ENCODE measurements at regions not wholly inside any gene's neighbourhood (a gene's known extent, or its start where the extent isn't known, plus 50 kb on each side); places are given as distances from the start of the nearest gene placed in this dataset.

DNA sequence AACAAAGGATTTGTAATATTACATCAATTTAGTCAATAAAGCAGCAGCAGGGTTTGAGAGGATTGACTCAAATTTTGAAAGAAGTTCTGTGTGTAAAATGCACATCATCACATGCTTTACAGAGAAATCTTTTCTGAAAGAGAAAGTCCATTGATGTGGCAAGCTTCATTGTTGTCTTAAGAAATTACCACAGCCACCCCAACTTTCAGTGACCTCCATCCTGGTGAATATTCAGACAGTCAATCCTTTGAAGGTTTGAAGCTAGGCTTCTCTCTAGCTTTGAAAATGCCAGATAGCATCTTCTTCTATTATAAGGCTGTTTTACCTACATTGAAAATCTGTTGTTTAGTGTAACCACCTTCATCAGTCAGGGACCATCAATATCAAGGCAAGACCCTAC is 51.8 kb upstream of the SETMAR start:
- H3K36me3 Mint-ChIP-seq, result peaks cover 9% of the 10 kb centered on the region
- POLR2A ChIA-PET, result no interaction called here
- no peak for ATAC-seq
- no peak for DNase-seq (ENCODE audit: low spot score)
- peaks cover 12% of the 10 kb centered on the region for H3K9me3 Mint-ChIP-seq
- no peak overlapping the region for H3K4me3 Mint-ChIP-seq
- H3K27ac Mint-ChIP-seq, result no peak overlapping the region
- CTCF ChIA-PET, result no interaction called here
- TF ChIP-seq ZNF219 (CRISPR knock-in tag; IDR thresholded peaks at IDR 0.05; ENCODE audit: borderline replicate concordance) (no peak), HMGA2 (CRISPR knock-in tag; IDR thresholded peaks at IDR 0.05) (no peak), CBFB (CRISPR knock-in tag; IDR thresholded peaks at IDR 0.05; ENCODE audit: low read depth) (no peak), NFYB (CRISPR knock-in tag; conservative IDR thresholded peaks at IDR 0.05; ENCODE audit: low read depth) (no peak), EMX1 (CRISPR knock-in tag; IDR thresholded peaks at IDR 0.05) (no peak), ZNF671 (CRISPR knock-in tag; IDR thresholded peaks at IDR 0.05) (no peak), MYBL2 (CRISPR knock-in tag; IDR thresholded peaks at IDR 0.05) (no peak), GTF2I (CRISPR knock-in tag; conservative IDR thresholded peaks at IDR 0.05) (no peak), MXD4 (CRISPR knock-in tag; IDR thresholded peaks at IDR 0.05; ENCODE audit: borderline replicate concordance) (no peak)
- TF ChIP-seq, protein P1, sequence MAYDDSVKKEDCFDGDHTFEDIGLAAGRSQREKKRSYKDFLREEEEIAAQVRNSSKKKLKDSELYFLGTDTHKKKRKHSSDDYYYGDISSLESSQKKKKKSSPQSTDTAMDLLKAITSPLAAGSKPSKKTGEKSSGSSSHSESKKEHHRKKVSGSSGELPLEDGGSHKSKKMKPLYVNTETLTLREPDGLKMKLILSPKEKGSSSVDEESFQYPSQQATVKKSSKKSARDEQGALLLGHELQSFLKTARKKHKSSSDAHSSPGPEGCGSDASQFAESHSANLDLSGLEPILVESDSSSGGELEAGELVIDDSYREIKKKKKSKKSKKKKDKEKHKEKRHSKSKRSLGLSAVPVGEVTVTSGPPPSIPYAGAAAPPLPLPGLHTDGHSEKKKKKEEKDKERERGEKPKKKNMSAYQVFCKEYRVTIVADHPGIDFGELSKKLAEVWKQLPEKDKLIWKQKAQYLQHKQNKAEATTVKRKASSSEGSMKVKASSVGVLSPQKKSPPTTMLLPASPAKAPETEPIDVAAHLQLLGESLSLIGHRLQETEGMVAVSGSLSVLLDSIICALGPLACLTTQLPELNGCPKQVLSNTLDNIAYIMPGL (CRISPR knock-in tag; IDR thresholded peaks at IDR 0.05), result no peak
- TF ChIP-seq, protein P2, sequence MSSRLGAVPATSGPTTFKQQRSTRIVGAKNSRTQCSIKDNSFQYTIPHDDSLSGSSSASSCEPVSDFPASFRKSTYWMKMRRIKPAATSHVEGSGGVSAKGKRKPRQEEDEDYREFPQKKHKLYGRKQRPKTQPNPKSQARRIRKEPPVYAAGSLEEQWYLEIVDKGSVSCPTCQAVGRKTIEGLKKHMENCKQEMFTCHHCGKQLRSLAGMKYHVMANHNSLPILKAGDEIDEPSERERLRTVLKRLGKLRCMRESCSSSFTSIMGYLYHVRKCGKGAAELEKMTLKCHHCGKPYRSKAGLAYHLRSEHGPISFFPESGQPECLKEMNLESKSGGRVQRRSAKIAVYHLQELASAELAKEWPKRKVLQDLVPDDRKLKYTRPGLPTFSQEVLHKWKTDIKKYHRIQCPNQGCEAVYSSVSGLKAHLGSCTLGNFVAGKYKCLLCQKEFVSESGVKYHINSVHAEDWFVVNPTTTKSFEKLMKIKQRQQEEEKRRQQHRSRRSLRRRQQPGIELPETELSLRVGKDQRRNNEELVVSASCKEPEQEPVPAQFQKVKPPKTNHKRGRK (CRISPR knock-in tag; IDR thresholded peaks at IDR 0.05; ENCODE audit: borderline replicate concordance), result no peak
- TF ChIP-seq, protein P3, sequence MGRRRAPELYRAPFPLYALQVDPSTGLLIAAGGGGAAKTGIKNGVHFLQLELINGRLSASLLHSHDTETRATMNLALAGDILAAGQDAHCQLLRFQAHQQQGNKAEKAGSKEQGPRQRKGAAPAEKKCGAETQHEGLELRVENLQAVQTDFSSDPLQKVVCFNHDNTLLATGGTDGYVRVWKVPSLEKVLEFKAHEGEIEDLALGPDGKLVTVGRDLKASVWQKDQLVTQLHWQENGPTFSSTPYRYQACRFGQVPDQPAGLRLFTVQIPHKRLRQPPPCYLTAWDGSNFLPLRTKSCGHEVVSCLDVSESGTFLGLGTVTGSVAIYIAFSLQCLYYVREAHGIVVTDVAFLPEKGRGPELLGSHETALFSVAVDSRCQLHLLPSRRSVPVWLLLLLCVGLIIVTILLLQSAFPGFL (CRISPR knock-in tag; IDR thresholded peaks at IDR 0.05; ENCODE audit: borderline replicate concordance), result no peak
- TF ChIP-seq, protein P4, sequence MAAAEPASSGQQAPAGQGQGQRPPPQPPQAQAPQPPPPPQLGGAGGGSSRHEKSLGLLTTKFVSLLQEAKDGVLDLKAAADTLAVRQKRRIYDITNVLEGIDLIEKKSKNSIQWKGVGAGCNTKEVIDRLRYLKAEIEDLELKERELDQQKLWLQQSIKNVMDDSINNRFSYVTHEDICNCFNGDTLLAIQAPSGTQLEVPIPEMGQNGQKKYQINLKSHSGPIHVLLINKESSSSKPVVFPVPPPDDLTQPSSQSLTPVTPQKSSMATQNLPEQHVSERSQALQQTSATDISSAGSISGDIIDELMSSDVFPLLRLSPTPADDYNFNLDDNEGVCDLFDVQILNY (CRISPR knock-in tag; IDR thresholded peaks at IDR 0.05), result no peak
- TF ChIP-seq, protein P5, sequence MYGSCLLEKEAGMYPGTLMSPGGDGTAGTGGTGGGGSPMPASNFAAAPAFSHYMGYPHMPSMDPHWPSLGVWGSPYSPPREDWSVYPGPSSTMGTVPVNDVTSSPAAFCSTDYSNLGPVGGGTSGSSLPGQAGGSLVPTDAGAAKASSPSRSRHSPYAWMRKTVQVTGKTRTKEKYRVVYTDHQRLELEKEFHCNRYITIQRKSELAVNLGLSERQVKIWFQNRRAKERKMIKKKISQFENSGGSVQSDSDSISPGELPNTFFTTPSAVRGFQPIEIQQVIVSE (CRISPR knock-in tag; IDR thresholded peaks at IDR 0.05; ENCODE audit: borderline replicate concordance), result no peak
- TF ChIP-seq, protein P6, sequence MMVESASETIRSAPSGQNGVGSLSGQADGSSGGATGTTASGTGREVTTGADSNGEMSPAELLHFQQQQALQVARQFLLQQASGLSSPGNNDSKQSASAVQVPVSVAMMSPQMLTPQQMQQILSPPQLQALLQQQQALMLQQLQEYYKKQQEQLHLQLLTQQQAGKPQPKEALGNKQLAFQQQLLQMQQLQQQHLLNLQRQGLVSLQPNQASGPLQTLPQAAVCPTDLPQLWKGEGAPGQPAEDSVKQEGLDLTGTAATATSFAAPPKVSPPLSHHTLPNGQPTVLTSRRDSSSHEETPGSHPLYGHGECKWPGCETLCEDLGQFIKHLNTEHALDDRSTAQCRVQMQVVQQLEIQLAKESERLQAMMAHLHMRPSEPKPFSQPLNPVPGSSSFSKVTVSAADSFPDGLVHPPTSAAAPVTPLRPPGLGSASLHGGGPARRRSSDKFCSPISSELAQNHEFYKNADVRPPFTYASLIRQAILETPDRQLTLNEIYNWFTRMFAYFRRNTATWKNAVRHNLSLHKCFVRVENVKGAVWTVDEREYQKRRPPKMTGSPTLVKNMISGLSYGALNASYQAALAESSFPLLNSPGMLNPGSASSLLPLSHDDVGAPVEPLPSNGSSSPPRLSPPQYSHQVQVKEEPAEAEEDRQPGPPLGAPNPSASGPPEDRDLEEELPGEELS (CRISPR knock-in tag; IDR thresholded peaks at IDR 0.05), result no peak
- TF ChIP-seq, protein P7, sequence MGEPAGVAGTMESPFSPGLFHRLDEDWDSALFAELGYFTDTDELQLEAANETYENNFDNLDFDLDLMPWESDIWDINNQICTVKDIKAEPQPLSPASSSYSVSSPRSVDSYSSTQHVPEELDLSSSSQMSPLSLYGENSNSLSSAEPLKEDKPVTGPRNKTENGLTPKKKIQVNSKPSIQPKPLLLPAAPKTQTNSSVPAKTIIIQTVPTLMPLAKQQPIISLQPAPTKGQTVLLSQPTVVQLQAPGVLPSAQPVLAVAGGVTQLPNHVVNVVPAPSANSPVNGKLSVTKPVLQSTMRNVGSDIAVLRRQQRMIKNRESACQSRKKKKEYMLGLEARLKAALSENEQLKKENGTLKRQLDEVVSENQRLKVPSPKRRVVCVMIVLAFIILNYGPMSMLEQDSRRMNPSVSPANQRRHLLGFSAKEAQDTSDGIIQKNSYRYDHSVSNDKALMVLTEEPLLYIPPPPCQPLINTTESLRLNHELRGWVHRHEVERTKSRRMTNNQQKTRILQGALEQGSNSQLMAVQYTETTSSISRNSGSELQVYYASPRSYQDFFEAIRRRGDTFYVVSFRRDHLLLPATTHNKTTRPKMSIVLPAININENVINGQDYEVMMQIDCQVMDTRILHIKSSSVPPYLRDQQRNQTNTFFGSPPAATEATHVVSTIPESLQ (CRISPR knock-in tag; IDR thresholded peaks at IDR 0.05), result no peak
- H3K27me3 Mint-ChIP-seq (ENCODE audit: low read depth), result no peaks in the 10 kb centered on the region; the same call in 1 of the 2 replicates
- H3K4me1 Mint-ChIP-seq, result peaks cover 9% of the 10 kb centered on the region
